ENCODE measurements at regions not wholly inside any gene's neighbourhood (a gene's known extent, or its start where the extent isn't known, plus 50 kb on each side); places are given as distances from the start of the nearest gene placed in this dataset.

DNA sequence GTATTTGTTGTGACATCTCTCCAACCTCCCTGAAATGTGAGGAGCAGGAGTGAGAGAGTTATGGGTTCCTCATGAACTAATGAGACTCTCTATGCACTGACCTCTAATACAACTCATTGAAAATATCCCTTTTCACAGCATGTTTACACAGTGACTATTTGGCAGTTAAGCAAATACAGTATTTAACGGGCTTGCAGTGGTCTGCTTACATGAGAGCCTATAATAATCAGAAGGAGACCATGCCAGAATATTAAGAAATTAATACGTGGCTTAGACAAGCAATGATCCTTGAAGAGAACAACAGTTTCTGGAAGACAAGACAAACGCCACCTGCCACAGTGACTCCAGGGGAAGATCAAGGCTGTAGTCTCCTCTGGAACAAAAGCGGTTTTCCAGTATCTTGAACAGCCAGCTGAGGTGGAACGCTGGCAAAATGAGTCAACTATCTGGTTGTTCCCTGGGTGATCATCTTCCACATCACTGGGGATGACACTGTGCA lies 424.5 kb downstream of the DMAC1 start:
- POLR2A ChIA-PET (ENCODE audit: partially characterized antibody) = interaction anchor here (1.0 kb wide), 1 partner anchor 10 kb away, joined by 3 read pairs; no protein-coding TSS in a partner anchor
- Histone ChIP-seq H2BK15ac (ENCODE audit: low read length) (no peak overlapping the region), H3K27me3 (replicated peaks in 1 of 4; ENCODE audit: control insufficient read depth in 3 of 4, extremely low read depth in 1 of 4, insufficient read depth in 3 of 4, low read length in 3 of 4) (no peaks in the 10 kb centered on the region), H3K27ac (ENCODE audit: low read depth, low read length) (no peak overlapping the region), H3K4me2 (ENCODE audit: insufficient read depth in 1 of 2, low read depth in 2 of 2, low read length in 2 of 2) (no peak overlapping the region), H3K4me1 (replicated peaks in 1 of 4; ENCODE audit: control insufficient read depth in 3 of 4, insufficient read depth in 4 of 4, low read length in 3 of 4) (no peaks in the 10 kb centered on the region), H2AFZ (ENCODE audit: low read length) (no peak overlapping the region), H3K56ac (replicated peaks; ENCODE audit: insufficient read length, low read depth, low read length) (no peak overlapping the region), H2BK120ac (replicated peaks; ENCODE audit: low read depth, low read length) (no peak overlapping the region), H3K79me2 (ENCODE audit: control insufficient read depth in 1 of 2, insufficient read depth in 2 of 2, low read length in 2 of 2) (no peaks in the 10 kb centered on the region), H3K9me3 (ENCODE audit: insufficient read depth in 2 of 2, low read depth in 1 of 2, low read length in 1 of 2) (no peaks in the 10 kb centered on the region), H3K23ac (ENCODE audit: insufficient read length) (no peak overlapping the region), H3K9ac (replicated peaks in 1 of 4; ENCODE audit: extremely low read depth in 1 of 4, low read depth in 3 of 4, low read length in 3 of 4) (no peak overlapping the region), H4K8ac (ENCODE audit: extremely low read depth, insufficient read depth, low read length) (no peak overlapping the region), H3K4me3 (ENCODE audit: extremely low read depth in 1 of 4, insufficient read depth in 2 of 4, low read depth in 3 of 4, low read length in 4 of 4) (no peak overlapping the region), H2BK20ac (ENCODE audit: low read length) (no peak overlapping the region), H4K20me1 (replicated peaks in 1 of 2; ENCODE audit: control insufficient read depth in 1 of 2, insufficient read depth in 2 of 2, low read length in 2 of 2) (no peaks in the 10 kb centered on the region), H2BK5ac (ENCODE audit: low read depth, low read length) (no peak overlapping the region), H2BK12ac (ENCODE audit: low read depth, low read length) (no peak overlapping the region), H2AK5ac (ENCODE audit: low read depth, low read length) (no peak overlapping the region), H3K36me3 (ENCODE audit: control insufficient read depth in 2 of 4, insufficient read depth in 4 of 4, low read length in 3 of 4) (no peaks in the 10 kb centered on the region), H3K23me2 (ENCODE audit: low read depth, low read length) (no peaks in the 10 kb centered on the region), H4K91ac (replicated peaks; ENCODE audit: insufficient read length, low read length) (no peak overlapping the region), H3K18ac (ENCODE audit: extremely low read depth, low read length) (no peak overlapping the region), H3K14ac (ENCODE audit: insufficient read length) (no peak overlapping the region), H3K79me1 (ENCODE audit: low read depth, low read length) (no peaks in the 10 kb centered on the region), H3K4ac (replicated peaks; ENCODE audit: insufficient read length, low read depth, low read length) (no peak overlapping the region), H4K5ac (ENCODE audit: insufficient read length, low read depth, low read length) (no peak overlapping the region)
- CTCF ChIA-PET (ENCODE audit: partially characterized antibody) = interaction anchor here (0.6 to 1.9 kb wide), 5 partner anchors 9 to 1090 kb away, joined by 3 to 10 read pairs (median 3); no protein-coding TSS in a partner anchor
- DNase-seq (ENCODE audit: low read depth in 1 of 2, low spot score in 2 of 2) = no peak
- FAIRE-seq = no peak
- 91% methylated on average over 5 of the region's 5 CpGs; no CpG with 5 or more reads in 1 of the 2 experiments for WGBS, 2 experiments (ENCODE audit: extremely low coverage in 1 of 2, insufficient coverage in 1 of 2, insufficient read length in 1 of 2, insufficient replicate concordance in 2 of 2, low coverage in 1 of 2, low lambda C conversion rate in 2 of 2, missing lambda C conversion rate in 1 of 2)
- TF ChIP-seq RNF2 (IDR thresholded peaks at IDR 0.05; ENCODE audit: borderline replicate concordance, low read depth, low read length, missing control alignments, poor library complexity, severe bottlenecking) = no peak
- TF ChIP-seq SIRT6 (IDR thresholded peaks at IDR 0.05; ENCODE audit: low read length) = no peak
- TF ChIP-seq RBBP5 (IDR thresholded peaks at IDR 0.05; ENCODE audit: borderline replicate concordance, low read depth, low read length) = no peak
- no peak for TF ChIP-seq PHF8 (conservative IDR thresholded peaks at IDR 0.05; ENCODE audit: low read depth, low read length)
- no peak for TF ChIP-seq RAD21 (IDR thresholded peaks at IDR 0.05 in 1 of 2, conservative IDR thresholded peaks at IDR 0.05 in 1 of 2; ENCODE audit: low read depth in 2 of 2, low read length in 2 of 2)
- TF ChIP-seq HDAC6 (IDR thresholded peaks at IDR 0.05; ENCODE audit: low read depth, low read length) = no peak
- TF ChIP-seq CHD2 (IDR thresholded peaks at IDR 0.05; ENCODE audit: low read length) = no peak
- TF ChIP-seq FOSL1 (IDR thresholded peaks at IDR 0.05; ENCODE audit: insufficient read depth, low read depth, low read length) = no peak
- TF ChIP-seq SRF (IDR thresholded peaks at IDR 0.05; ENCODE audit: low read depth, low read length) = no peak
- TF ChIP-seq SIX5 (IDR thresholded peaks at IDR 0.05; ENCODE audit: low read depth, low read length) = no peak
- no peak for TF ChIP-seq RXRA (IDR thresholded peaks at IDR 0.05; ENCODE audit: insufficient read depth, low read depth, low read length)
- TF ChIP-seq POU5F1 (IDR thresholded peaks at IDR 0.05; ENCODE audit: low read depth, low read length) = no peak
- TF ChIP-seq BCL11A (IDR thresholded peaks at IDR 0.05; ENCODE audit: low read depth in 2 of 2, low read length in 2 of 2) = no peak

Measured in H1 (cell line).